ENCODE measurements at regions not wholly inside any gene's neighbourhood (a gene's known extent, or its start where the extent isn't known, plus 50 kb on each side); places are given as distances from the start of the nearest gene placed in this dataset.

GRCh38 chr22:46068593-46069491 is 81.5 kb upstream of the PPARA start:
- TF ChIP-seq CTCF (IDR thresholded peaks at IDR 0.05) (no peak), EZH2 (IDR thresholded peaks at IDR 0.05) (no peak)
